ENCODE measurements at regions not wholly inside any gene's neighbourhood (a gene's known extent, or its start where the extent isn't known, plus 50 kb on each side); places are given as distances from the start of the nearest gene placed in this dataset.

DNA sequence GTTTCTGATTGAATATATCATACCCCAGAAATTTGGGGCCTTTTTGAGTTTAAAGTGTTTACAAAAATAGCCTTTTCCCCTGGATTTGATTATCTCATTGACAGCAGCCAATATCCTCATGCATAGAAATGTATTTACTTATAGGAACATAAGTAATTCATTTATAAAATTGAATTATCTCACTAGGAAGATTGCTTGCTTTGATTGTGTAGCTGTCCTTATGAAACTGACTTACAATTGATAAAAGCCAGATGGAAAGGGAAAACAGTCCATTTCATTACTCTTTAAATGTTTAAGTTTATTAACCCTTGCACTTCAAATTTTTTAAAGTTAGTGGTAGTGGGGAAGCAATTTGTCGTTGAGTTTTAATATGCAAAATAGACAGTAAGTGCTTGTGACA lies 310.2 kb upstream of the TBX22 start:
- DNase-seq: peak; percentile 1

DNA sequence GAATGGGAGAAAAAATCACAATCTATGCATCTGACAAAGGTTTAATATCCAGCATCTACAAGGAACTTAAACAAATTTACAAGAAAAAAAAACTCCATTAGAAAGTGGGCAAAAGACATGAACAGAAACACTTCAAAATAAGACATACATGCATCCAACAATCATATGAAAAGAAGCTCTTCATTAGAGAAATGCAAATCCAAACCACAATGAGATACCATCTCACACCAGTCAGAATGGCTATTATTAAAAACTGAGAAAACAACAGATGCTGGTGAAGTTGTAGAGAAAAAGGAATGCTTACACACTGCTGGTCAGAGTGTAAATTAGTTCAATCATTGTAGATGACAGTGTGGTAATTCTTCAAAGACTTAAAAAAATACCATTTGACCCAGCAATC lies 306.0 kb upstream of the TBX22 start:
- DNase-seq: no peak

DNA sequence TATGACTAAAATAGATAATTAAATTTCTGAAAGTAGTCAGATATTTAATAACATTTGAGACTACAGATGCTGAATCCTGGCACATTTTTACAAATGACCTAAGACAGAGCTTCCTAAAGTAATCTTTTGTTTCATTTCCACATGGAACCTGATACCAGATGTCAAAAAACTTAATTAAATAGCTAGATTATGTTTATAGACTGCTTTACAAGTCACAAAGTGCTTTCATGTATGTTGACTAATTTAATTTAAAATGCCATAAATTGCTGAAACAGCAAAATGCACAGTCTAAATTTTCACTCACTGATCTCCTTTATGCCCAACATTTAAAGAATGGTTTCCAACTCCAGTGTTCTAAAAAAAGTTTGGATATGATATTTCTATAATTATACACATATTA lies 299.1 kb upstream of the TBX22 start:
- DNase-seq: no peak

DNA sequence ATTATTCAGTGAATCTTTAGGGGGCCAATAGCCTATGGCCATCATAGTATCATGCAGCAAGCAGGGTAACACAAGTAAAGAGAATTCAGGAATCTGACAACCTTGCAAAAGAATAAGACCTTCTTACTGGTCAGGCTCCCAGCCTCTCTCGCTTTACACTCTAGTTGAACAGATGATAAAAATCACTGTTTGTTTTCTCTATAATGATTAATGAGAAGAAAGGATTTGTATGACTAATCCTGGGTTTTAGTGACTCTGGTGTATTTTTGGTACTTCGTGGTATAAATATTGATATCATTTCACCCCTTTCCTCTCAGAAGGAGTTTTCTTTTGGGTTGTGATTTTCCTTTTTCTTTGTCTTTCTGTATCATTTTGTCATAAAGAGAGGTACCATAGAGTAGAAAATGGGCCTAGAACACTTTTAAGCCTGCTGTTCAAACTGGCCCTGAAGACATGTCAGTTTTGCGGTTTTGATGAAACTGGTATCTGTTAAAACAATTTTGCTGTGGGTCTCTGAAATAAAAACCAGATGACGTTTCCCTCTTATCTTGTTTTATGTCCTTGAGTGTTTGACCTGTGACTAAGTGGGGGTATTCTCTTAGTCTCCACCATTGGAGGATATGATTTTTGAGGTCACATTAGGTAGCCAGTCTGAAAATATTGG lies 294.9 kb upstream of the TBX22 start:
- DNase-seq: no peak

DNA sequence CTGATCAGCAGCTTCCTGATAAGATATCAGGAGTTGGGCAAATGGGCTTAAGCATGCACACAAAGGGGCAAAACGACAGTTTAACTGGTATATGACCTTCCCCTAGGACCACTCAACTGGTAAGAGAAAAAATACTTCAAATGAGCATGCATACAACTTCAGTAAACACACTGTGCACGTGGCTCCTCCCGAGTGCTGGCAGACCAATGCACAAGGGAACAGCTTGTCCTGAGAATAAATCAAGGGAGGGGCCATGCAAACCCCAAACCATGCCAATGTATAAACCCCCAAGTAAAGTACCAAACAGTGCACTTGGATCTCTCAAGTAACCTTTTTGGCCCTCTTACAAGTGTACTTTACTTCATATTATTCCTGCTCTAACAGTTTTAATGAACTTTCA lies 293.3 kb upstream of the TBX22 start:
- no peak for DNase-seq

DNA sequence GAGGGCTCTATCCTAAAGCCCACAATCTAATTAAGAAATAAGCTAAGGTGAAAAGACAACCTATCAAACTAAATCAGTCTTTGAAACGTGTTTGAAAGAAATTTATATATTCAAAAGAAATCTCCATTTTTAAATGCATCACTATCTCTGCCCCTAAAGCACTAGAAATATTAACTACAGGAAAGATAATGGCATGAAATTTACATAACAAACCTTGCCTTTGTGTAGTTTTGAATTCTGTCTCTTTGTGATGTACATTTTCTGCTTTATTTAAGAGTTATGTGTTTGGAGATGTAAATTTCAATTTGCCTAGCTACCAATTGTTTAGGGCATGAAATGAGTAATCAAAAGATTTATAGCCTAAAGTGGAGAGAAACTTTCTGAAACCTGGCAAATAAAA lies 286.1 kb upstream of the TBX22 start:
- DNase-seq: no peak
